SK-N-SH treated with all-trans-retinoic acid at 6 μM for 48 hours (cell line): ENCODE measurements at regions not wholly inside any gene's neighbourhood (a gene's known extent, or its start where the extent isn't known, plus 50 kb on each side); places are given as distances from the start of the nearest gene placed in this dataset.

Source experiments
- ATAC-seq: fragments of 200-7000 bp; cut with Tn5 transposase; 3 replicates; pipeline ENCODE4 v1.9.1; 2020; ENCODE audit warnings: mild to moderate bottlenecking, moderate library complexity
- BACH2 ChIP-seq: fragments of 250-450 bp; sonication (Bioruptor Pico); IDR thresholded peaks from 2 replicates; pipeline ENCODE4 v1.9.0; 2021; ENCODE audit warnings: mild to moderate bottlenecking, borderline replicate concordance
- CSDC2 ChIP-seq: fragments of 250-450 bp; sonication (Bioruptor Pico); IDR thresholded peaks from 2 replicates; pipeline ENCODE4 v1.5.0; 2020; ENCODE audit warnings: mild to moderate bottlenecking, moderate library complexity
- GLIS3 ChIP-seq: fragments of 250-450 bp; sonication (Bioruptor Pico); IDR thresholded peaks from 2 replicates; pipeline ENCODE4 v1.5.0; 2020; ENCODE audit warnings: mild to moderate bottlenecking, moderate library complexity
- ISL1 ChIP-seq: fragments of 250-450 bp; sonication (Bioruptor Pico); IDR thresholded peaks from 2 replicates; pipeline ENCODE4 v2.1.2; 2022; ENCODE audit warnings: mild to moderate bottlenecking, moderate library complexity
- PPARA ChIP-seq: fragments of 250-450 bp; sonication (Bioruptor Pico); IDR thresholded peaks from 2 replicates; pipeline ENCODE4 v1.5.0; 2020; ENCODE audit warnings: mild to moderate bottlenecking, borderline replicate concordance
- RARB ChIP-seq: fragments of 250-450 bp; sonication (Bioruptor Pico); IDR thresholded peaks from 2 replicates; pipeline ENCODE4 v1.8.0; 2021; ENCODE audit warnings: mild to moderate bottlenecking, moderate library complexity
- TCF4 ChIP-seq: fragments of 250-450 bp; sonication (Bioruptor Pico); IDR thresholded peaks from 2 replicates; pipeline ENCODE4 v1.8.0; 2021; ENCODE audit warnings: mild to moderate bottlenecking, moderate library complexity, borderline replicate concordance
- TOX ChIP-seq: fragments of 250-450 bp; sonication (Bioruptor Pico); IDR thresholded peaks from 2 replicates; pipeline ENCODE4 v1.8.0; 2021; ENCODE audit warnings: mild to moderate bottlenecking, moderate library complexity, borderline replicate concordance
- ZC3H10 ChIP-seq: fragments of 250-450 bp; sonication (Bioruptor Pico); IDR thresholded peaks from 2 replicates; pipeline ENCODE4 v1.5.1; 2021; ENCODE audit warnings: mild to moderate bottlenecking, moderate library complexity
- ZFP30 ChIP-seq: fragments of 450-650 bp; formaldehyde crosslinking; IDR thresholded peaks from 2 replicates; pipeline ENCODE4 v1.5.0; 2022; ENCODE audit warnings: mild to moderate bottlenecking, moderate library complexity
- ZNF565 ChIP-seq: fragments of 450-650 bp; formaldehyde crosslinking; conservative IDR thresholded peaks from 2 replicates; pipeline ENCODE4 v1.5.0; 2020; ENCODE audit warnings: low read depth, mild to moderate bottlenecking, moderate library complexity
- ZNF70 ChIP-seq: fragments of 450-650 bp; formaldehyde crosslinking; IDR thresholded peaks from 2 replicates; pipeline ENCODE4 v1.5.0; 2020; ENCODE audit warnings: mild to moderate bottlenecking, moderate library complexity
- ZNF8 ChIP-seq: fragments of 450-650 bp; formaldehyde crosslinking; IDR thresholded peaks from 2 replicates; pipeline ENCODE4 v1.5.0; 2020; ENCODE audit warnings: mild to moderate bottlenecking, moderate library complexity
- TF ChIP-seq, protein P1 (sequence below): fragments of 250-450 bp; sonication (Bioruptor Pico); IDR thresholded peaks from 2 replicates; pipeline ENCODE4 v1.5.0; 2020; ENCODE audit warnings: mild to moderate bottlenecking, moderate library complexity
- TF ChIP-seq, protein P2 (sequence below): fragments of 250-450 bp; sonication (Bioruptor Pico); IDR thresholded peaks from 2 replicates; pipeline ENCODE4 v1.8.0; 2021; ENCODE audit warnings: low read depth, mild to moderate bottlenecking, moderate library complexity, borderline replicate concordance
- TF ChIP-seq, protein P3 (sequence below): fragments of 250-450 bp; sonication (Bioruptor Pico); IDR thresholded peaks from 2 replicates; pipeline ENCODE4 v1.5.1; 2020; ENCODE audit warnings: low read depth, mild to moderate bottlenecking, moderate library complexity
- TF ChIP-seq, protein P4 (sequence below): fragments of 250-450 bp; sonication (Bioruptor Pico); IDR thresholded peaks from 2 replicates; pipeline ENCODE4 v1.5.1; 2021; ENCODE audit warnings: mild to moderate bottlenecking, moderate library complexity

DNA sequence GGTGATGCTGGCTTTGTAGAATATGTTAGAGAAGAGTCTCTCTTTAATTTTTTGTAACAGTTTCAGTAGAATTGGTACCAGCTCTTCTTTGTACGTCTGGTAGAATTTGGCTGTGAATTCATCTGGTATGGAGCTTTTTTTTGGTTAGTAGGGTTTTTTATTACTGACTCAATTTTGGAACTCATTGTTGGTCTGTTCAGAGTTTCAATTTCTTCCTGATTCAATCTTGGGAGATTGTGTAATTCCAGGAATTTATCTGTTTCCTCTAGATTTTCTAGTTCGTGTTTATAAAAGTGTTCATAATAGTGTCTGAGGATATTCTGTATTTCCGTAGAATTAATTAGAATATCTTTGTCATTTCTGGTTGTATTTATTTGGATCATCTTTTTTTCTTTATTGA, 943.5 kb downstream of the TRIB2 start:
- no peak for TF ChIP-seq ZNF8 (CRISPR knock-in tag)
- no peak for TF ChIP-seq TOX (CRISPR knock-in tag)
- TF ChIP-seq, all 23 proteins: peak for 0
- no peak for ATAC-seq

DNA sequence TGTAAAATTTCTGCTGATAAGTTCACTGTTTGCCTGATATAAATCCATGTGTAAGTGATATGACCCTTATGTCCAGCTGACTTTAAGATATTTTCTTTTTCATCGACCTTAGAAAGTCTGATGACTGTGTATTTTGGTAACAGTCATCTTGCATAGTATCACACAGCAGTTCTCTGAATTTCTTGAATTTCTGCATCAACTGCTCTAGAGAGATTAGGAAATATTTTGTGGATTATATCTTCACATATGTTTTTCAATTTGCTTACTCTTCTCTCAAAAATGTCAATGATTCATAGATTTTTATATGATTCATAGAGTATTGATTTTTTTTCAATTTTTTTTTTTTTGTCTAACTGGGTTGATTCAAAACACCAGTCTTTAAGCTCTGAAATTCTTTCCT, 945.3 kb downstream of the TRIB2 start:
- TF ChIP-seq CSDC2 (CRISPR knock-in tag) = no peak
- TF ChIP-seq, protein P1, sequence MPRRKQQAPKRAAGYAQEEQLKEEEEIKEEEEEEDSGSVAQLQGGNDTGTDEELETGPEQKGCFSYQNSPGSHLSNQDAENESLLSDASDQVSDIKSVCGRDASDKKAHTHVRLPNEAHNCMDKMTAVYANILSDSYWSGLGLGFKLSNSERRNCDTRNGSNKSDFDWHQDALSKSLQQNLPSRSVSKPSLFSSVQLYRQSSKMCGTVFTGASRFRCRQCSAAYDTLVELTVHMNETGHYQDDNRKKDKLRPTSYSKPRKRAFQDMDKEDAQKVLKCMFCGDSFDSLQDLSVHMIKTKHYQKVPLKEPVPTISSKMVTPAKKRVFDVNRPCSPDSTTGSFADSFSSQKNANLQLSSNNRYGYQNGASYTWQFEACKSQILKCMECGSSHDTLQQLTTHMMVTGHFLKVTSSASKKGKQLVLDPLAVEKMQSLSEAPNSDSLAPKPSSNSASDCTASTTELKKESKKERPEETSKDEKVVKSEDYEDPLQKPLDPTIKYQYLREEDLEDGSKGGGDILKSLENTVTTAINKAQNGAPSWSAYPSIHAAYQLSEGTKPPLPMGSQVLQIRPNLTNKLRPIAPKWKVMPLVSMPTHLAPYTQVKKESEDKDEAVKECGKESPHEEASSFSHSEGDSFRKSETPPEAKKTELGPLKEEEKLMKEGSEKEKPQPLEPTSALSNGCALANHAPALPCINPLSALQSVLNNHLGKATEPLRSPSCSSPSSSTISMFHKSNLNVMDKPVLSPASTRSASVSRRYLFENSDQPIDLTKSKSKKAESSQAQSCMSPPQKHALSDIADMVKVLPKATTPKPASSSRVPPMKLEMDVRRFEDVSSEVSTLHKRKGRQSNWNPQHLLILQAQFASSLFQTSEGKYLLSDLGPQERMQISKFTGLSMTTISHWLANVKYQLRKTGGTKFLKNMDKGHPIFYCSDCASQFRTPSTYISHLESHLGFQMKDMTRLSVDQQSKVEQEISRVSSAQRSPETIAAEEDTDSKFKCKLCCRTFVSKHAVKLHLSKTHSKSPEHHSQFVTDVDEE = no peak
- no peak for TF ChIP-seq BACH2 (CRISPR knock-in tag)
- TF ChIP-seq RARB (CRISPR knock-in tag) = no peak
- no peak for TF ChIP-seq ZNF8 (CRISPR knock-in tag)
- no peak for TF ChIP-seq ZNF565
- no peak for TF ChIP-seq ZNF70
- TF ChIP-seq, protein P2, sequence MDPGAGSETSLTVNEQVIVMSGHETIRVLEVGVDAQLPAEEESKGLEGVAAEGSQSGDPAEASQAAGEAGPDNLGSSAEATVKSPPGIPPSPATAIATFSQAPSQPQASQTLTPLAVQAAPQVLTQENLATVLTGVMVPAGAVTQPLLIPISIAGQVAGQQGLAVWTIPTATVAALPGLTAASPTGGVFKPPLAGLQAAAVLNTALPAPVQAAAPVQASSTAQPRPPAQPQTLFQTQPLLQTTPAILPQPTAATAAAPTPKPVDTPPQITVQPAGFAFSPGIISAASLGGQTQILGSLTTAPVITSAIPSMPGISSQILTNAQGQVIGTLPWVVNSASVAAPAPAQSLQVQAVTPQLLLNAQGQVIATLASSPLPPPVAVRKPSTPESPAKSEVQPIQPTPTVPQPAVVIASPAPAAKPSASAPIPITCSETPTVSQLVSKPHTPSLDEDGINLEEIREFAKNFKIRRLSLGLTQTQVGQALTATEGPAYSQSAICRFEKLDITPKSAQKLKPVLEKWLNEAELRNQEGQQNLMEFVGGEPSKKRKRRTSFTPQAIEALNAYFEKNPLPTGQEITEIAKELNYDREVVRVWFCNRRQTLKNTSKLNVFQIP = no peak
- no peak for TF ChIP-seq PPARA (CRISPR knock-in tag)
- TF ChIP-seq, protein P3, sequence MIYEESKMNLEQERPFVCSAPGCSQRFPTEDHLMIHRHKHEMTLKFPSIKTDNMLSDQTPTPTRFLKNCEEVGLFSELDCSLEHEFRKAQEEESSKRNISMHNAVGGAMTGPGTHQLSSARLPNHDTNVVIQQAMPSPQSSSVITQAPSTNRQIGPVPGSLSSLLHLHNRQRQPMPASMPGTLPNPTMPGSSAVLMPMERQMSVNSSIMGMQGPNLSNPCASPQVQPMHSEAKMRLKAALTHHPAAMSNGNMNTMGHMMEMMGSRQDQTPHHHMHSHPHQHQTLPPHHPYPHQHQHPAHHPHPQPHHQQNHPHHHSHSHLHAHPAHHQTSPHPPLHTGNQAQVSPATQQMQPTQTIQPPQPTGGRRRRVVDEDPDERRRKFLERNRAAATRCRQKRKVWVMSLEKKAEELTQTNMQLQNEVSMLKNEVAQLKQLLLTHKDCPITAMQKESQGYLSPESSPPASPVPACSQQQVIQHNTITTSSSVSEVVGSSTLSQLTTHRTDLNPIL = no peak
- no peak for TF ChIP-seq GLIS3 (CRISPR knock-in tag)
- TF ChIP-seq ZFP30 (CRISPR knock-in tag) = no peak
- TF ChIP-seq TCF4 (CRISPR knock-in tag) = no peak
- ATAC-seq = no peak

DNA sequence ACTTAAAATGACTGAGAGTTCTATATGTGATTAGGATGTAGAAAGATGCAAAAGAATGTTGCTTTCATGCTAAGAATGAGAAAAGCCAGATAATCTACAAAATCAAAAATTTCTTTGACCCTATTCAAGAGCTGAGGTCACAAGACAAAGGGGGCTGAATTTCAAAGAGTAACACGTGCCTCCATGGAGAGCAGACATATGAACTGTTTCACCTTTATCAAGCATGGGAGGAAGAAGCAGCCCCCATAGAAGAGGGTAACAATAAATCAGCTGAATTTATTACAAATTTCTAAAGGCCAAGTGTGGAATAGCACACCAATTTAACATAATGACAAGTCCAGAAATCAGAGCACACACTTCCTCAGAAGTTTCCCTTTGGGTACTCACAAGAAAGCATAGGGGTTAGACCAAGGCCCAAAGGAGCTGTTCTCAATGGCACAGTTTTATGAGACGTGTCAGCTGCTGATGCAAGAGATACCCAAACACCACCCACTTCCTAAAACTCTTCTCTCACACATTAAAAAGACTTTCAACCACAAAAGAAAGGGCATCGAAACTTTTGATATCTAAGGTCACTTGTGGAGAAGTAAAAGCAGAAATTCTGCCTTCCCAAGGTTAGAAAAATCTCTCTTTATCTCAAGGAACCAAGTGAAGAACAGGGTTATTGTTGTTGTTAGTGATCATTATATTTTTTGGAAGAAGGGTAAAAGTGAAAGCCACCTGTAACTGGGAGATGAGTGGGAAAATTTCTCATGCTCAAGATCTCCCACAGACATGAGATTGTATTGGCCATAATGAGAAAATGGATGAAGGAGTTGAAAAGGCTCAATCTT, 950.1 kb downstream of the TRIB2 start:
- no peak for ATAC-seq

More for the DNA sequence above, 950.1 kb downstream of the TRIB2 start:
- no peak for TF ChIP-seq ISL1 (CRISPR knock-in tag)
- no peak for TF ChIP-seq PPARA (CRISPR knock-in tag)
- TF ChIP-seq, protein P4, sequence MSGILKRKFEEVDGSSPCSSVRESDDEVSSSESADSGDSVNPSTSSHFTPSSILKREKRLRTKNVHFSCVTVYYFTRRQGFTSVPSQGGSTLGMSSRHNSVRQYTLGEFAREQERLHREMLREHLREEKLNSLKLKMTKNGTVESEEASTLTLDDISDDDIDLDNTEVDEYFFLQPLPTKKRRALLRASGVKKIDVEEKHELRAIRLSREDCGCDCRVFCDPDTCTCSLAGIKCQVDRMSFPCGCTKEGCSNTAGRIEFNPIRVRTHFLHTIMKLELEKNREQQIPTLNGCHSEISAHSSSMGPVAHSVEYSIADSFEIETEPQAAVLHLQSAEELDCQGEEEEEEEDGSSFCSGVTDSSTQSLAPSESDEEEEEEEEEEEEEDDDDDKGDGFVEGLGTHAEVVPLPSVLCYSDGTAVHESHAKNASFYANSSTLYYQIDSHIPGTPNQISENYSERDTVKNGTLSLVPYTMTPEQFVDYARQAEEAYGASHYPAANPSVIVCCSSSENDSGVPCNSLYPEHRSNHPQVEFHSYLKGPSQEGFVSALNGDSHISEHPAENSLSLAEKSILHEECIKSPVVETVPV (CRISPR knock-in tag) = no peak
- TF ChIP-seq, protein P2 = no peak
- no peak for TF ChIP-seq ZC3H10 (CRISPR knock-in tag)
- no peak for TF ChIP-seq CSDC2 (CRISPR knock-in tag)
- TF ChIP-seq, protein P3 = no peak
